ENCODE measurements at regions not wholly inside any gene's neighbourhood (a gene's known extent, or its start where the extent isn't known, plus 50 kb on each side); places are given as distances from the start of the nearest gene placed in this dataset.
A peak's percentile ranks its signal among the peaks of the same experiment; 100 is the strongest.

DNA sequence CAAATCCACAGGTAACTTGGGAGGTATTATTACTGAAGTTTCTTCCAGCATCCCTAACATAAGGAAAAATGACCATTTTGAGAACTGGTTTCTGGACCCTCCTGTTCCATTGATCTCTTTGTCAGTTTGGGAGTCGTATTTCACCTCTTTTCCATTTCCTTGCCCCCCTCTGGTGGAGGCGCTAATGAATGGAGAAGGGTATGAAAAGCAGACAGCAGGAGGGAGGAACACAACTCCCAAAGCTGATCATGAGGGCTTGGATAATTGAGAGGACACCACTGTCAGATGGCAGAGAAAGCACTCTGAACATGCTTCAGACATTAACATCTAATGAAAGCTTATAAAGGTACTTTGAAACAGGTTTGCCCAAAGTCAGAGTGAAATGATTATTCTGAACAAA lies 56.6 kb upstream of the TLK1 start:
- no peaks in the 10 kb centered on the region for H3K79me1 ChIP-seq (replicated peaks; ENCODE audit: low read length, poor library complexity, severe bottlenecking)
- H2BK120ac ChIP-seq (ENCODE audit: low read depth, low read length), result no peak overlapping the region
- no peak overlapping the region for H2BK5ac ChIP-seq (ENCODE audit: low read depth, low read length, poor library complexity, severe bottlenecking)
- no peaks in the 10 kb centered on the region for H3K36me3 ChIP-seq (ENCODE audit: control insufficient read depth in 1 of 2, insufficient read depth in 2 of 2, low read depth in 1 of 2, low read length in 2 of 2)
- no peak overlapping the region for H2BK15ac ChIP-seq (ENCODE audit: low read depth, poor library complexity, severe bottlenecking)
- H3K9me3 ChIP-seq (ENCODE audit: control insufficient read depth, low read length), result peaks cover 9% of the 10 kb centered on the region
- no peak overlapping the region for H2AFZ ChIP-seq (ENCODE audit: low read depth, low read length)
- H4K8ac ChIP-seq (ENCODE audit: low read length), result no peak overlapping the region
- WGBS, result no CpG with 5 or more reads among the region's 2 CpGs
- no peak overlapping the region for H4K91ac ChIP-seq (ENCODE audit: low read length)
- H3K4me2 ChIP-seq (ENCODE audit: low read length, poor library complexity, severe bottlenecking), result no peak overlapping the region
- H3K18ac ChIP-seq (ENCODE audit: low read depth in 1 of 2, low read length in 2 of 2), result no peak overlapping the region
- no peak for DNase-seq
- no peaks in the 10 kb centered on the region for H3K4me1 ChIP-seq (ENCODE audit: control insufficient read depth, insufficient read depth, low read depth, low read length)
- H3K27me3 ChIP-seq (ENCODE audit: control insufficient read depth in 1 of 2, insufficient read depth in 1 of 2, low read length in 2 of 2), result no peaks in the 10 kb centered on the region
- no peak overlapping the region for H2AK5ac ChIP-seq (ENCODE audit: low read length, severe bottlenecking)
- H3K9ac ChIP-seq (ENCODE audit: low read length), result no peak overlapping the region
- H3K27ac ChIP-seq (ENCODE audit: low read length, poor library complexity, severe bottlenecking), result no peak overlapping the region
- no peak overlapping the region for H3K14ac ChIP-seq (ENCODE audit: low read length in 2 of 2)
- no peak overlapping the region for H3K23ac ChIP-seq (ENCODE audit: low read length in 2 of 2)
- H3K4me3 ChIP-seq (ENCODE audit: insufficient read depth in 1 of 2, low read depth in 1 of 2, low read length in 2 of 2), result no peak overlapping the region
- H3K4ac ChIP-seq (ENCODE audit: low read depth in 1 of 2, low read length in 2 of 2), result no peak overlapping the region
- H2BK12ac ChIP-seq (ENCODE audit: low read length in 2 of 2), result no peak overlapping the region

DNA sequence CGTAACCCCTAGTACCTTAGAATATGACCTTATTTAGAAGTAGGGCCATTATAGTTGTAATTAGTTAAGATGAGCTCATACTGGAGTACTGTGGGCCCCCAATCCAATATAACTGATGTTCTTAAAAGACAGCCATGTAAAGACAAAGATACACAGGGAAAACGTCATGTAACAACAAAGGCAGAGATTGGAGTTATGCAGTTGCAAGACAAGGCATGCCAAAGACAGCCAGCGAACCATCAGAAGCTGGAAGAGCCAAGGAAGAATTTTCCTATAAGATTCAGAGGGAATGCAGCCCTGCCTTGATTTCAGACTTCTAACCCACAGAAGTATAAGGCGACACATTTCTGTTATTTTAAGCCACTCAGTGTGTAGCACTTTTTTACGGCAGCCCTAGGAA lies 55.9 kb upstream of the TLK1 start:
- Histone ChIP-seq H3K9ac (ENCODE audit: low read length) (no peak overlapping the region), H4K8ac (ENCODE audit: low read length) (no peak overlapping the region), H3K9me3 (ENCODE audit: control insufficient read depth, low read length) (peaks cover 9% of the 10 kb centered on the region), H3K4me2 (ENCODE audit: low read length, poor library complexity, severe bottlenecking) (no peak overlapping the region), H3K27me3 (ENCODE audit: control insufficient read depth in 1 of 2, insufficient read depth in 1 of 2, low read length in 2 of 2) (no peaks in the 10 kb centered on the region), H3K79me1 (replicated peaks; ENCODE audit: low read length, poor library complexity, severe bottlenecking) (no peaks in the 10 kb centered on the region), H3K4me3 (ENCODE audit: insufficient read depth in 1 of 2, low read depth in 1 of 2, low read length in 2 of 2) (no peak overlapping the region), H2BK5ac (ENCODE audit: low read depth, low read length, poor library complexity, severe bottlenecking) (no peak overlapping the region), H2AK5ac (ENCODE audit: low read length, severe bottlenecking) (no peak overlapping the region), H3K18ac (ENCODE audit: low read depth in 1 of 2, low read length in 2 of 2) (no peak overlapping the region), H2BK12ac (ENCODE audit: low read length in 2 of 2) (no peak overlapping the region), H3K23ac (ENCODE audit: low read length in 2 of 2) (no peak overlapping the region), H3K27ac (ENCODE audit: low read length, poor library complexity, severe bottlenecking) (no peak overlapping the region), H3K4ac (ENCODE audit: low read depth in 1 of 2, low read length in 2 of 2) (no peak overlapping the region), H3K36me3 (ENCODE audit: control insufficient read depth in 1 of 2, insufficient read depth in 2 of 2, low read depth in 1 of 2, low read length in 2 of 2) (no peaks in the 10 kb centered on the region), H4K91ac (ENCODE audit: low read length) (no peak overlapping the region), H2AFZ (ENCODE audit: low read depth, low read length) (no peak overlapping the region), H3K4me1 (ENCODE audit: control insufficient read depth, insufficient read depth, low read depth, low read length) (no peaks in the 10 kb centered on the region), H2BK120ac (ENCODE audit: low read depth, low read length) (no peak overlapping the region), H3K14ac (ENCODE audit: low read length in 2 of 2) (no peak overlapping the region), H2BK15ac (ENCODE audit: low read depth, poor library complexity, severe bottlenecking) (no peak overlapping the region)
- WGBS, result 84% methylated on average over 4 of the region's 5 CpGs
- no peak for DNase-seq

DNA sequence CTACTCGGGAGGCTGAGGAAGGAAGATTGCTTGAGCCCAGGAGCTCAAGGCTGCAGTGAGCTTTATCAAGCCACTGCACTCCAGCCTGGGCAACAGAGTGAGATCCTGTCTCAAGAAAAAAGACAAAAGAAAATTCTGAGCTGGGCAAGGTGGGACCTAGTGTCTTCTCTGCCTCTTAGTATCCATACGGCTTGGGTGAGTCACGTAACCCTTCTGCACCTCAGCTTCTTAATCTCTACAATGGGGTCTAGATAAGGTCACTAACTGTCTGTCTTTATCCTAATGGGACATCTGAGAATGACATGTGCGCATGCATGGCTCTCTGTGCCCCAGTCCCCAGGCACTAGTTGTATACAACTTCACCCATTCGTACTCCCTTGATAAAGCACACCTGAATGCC lies 53.4 kb upstream of the TLK1 start:
- Histone ChIP-seq H3K18ac (ENCODE audit: low read depth in 1 of 2, low read length in 2 of 2) (no peak overlapping the region), H3K4me3 (ENCODE audit: insufficient read depth in 1 of 2, low read depth in 1 of 2, low read length in 2 of 2) (no peak overlapping the region), H2BK120ac (ENCODE audit: low read depth, low read length) (no peak overlapping the region), H3K79me1 (replicated peaks; ENCODE audit: low read length, poor library complexity, severe bottlenecking) (no peaks in the 10 kb centered on the region), H3K4me1 (ENCODE audit: control insufficient read depth, insufficient read depth, low read depth, low read length) (no peaks in the 10 kb centered on the region), H2BK12ac (ENCODE audit: low read length in 2 of 2) (no peak overlapping the region), H2AFZ (ENCODE audit: low read depth, low read length) (no peak overlapping the region), H3K27ac (ENCODE audit: low read length, poor library complexity, severe bottlenecking) (no peak overlapping the region), H2BK15ac (ENCODE audit: low read depth, poor library complexity, severe bottlenecking) (no peak overlapping the region), H3K4ac (ENCODE audit: low read depth in 1 of 2, low read length in 2 of 2) (no peak overlapping the region), H3K36me3 (ENCODE audit: control insufficient read depth in 1 of 2, insufficient read depth in 2 of 2, low read depth in 1 of 2, low read length in 2 of 2) (no peaks in the 10 kb centered on the region), H2BK5ac (ENCODE audit: low read depth, low read length, poor library complexity, severe bottlenecking) (no peak overlapping the region), H2AK5ac (ENCODE audit: low read length, severe bottlenecking) (no peak overlapping the region), H3K9ac (ENCODE audit: low read length) (no peak overlapping the region), H4K91ac (ENCODE audit: low read length) (no peak overlapping the region), H3K14ac (ENCODE audit: low read length in 2 of 2) (no peak overlapping the region), H3K4me2 (ENCODE audit: low read length, poor library complexity, severe bottlenecking) (no peak overlapping the region), H3K23ac (ENCODE audit: low read length in 2 of 2) (no peak overlapping the region), H4K8ac (ENCODE audit: low read length) (no peak overlapping the region), H3K27me3 (ENCODE audit: control insufficient read depth in 1 of 2, insufficient read depth in 1 of 2, low read length in 2 of 2) (peaks cover 0 to 6% of the 10 kb centered on the region in 2 experiments), H3K9me3 (ENCODE audit: control insufficient read depth, low read length) (peaks cover 7% of the 10 kb centered on the region)
- DNase-seq, result no peak
- 98% methylated on average over 5 of the region's 5 CpGs for WGBS

DNA sequence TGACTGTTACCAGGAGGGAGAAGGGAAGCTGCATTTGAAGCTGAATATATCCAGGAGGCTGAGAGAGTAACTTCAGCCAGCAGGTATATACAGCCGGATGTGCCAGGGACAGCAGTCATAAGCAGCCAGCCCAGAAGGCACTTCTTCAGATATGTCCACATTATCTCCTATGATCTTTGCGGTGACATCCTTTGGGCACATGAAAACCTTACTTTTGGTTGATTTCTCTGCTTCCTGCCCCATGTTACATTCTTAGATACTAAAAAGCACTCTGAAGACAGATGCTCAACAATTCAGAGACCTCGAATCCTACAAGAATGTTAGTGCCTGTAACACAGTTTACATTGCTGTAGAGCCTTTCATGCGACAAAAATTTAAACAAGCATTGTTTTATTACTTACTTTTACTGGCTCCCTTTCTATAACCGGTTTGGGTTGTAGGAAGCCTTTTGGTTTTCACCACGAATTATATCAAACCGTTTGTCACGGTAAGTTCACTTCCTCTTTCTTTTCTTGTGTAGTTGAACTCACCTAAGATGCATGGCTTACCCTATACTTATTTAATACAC lies 50.3 kb upstream of the TLK1 start:
- H3K4me3 ChIP-seq (ENCODE audit: insufficient read depth in 1 of 2, low read depth in 1 of 2, low read length in 2 of 2), result no peak overlapping the region
- peaks cover 0 to 6% of the 10 kb centered on the region in 2 experiments for H3K27me3 ChIP-seq (ENCODE audit: control insufficient read depth in 1 of 2, insufficient read depth in 1 of 2, low read length in 2 of 2)
- H3K4ac ChIP-seq (ENCODE audit: low read depth in 1 of 2, low read length in 2 of 2), result no peak overlapping the region
- H3K14ac ChIP-seq (ENCODE audit: low read length in 2 of 2), result no peak overlapping the region
- H2AK5ac ChIP-seq (ENCODE audit: low read length, severe bottlenecking), result no peak overlapping the region
- H3K18ac ChIP-seq (ENCODE audit: low read depth in 1 of 2, low read length in 2 of 2), result no peak overlapping the region
- H2AFZ ChIP-seq (ENCODE audit: low read depth, low read length), result no peak overlapping the region
- no peak overlapping the region for H3K27ac ChIP-seq (ENCODE audit: low read length, poor library complexity, severe bottlenecking)
- no peak overlapping the region for H4K91ac ChIP-seq (ENCODE audit: low read length)
- H4K8ac ChIP-seq (ENCODE audit: low read length), result no peak overlapping the region
- no peak overlapping the region for H2BK12ac ChIP-seq (ENCODE audit: low read length in 2 of 2)
- H3K23ac ChIP-seq (ENCODE audit: low read length in 2 of 2), result no peak overlapping the region
- DNase-seq, result peak; percentile 12
- H3K4me2 ChIP-seq (ENCODE audit: low read length, poor library complexity, severe bottlenecking), result no peak overlapping the region
- H2BK120ac ChIP-seq (ENCODE audit: low read depth, low read length), result no peak overlapping the region
- no peak overlapping the region for H2BK15ac ChIP-seq (ENCODE audit: low read depth, poor library complexity, severe bottlenecking)
- peaks cover 6% of the 10 kb centered on the region for H3K9me3 ChIP-seq (ENCODE audit: control insufficient read depth, low read length)
- no peaks in the 10 kb centered on the region for H3K4me1 ChIP-seq (ENCODE audit: control insufficient read depth, insufficient read depth, low read depth, low read length)
- no peaks in the 10 kb centered on the region for H3K79me1 ChIP-seq (replicated peaks; ENCODE audit: low read length, poor library complexity, severe bottlenecking)
- H3K36me3 ChIP-seq (ENCODE audit: control insufficient read depth in 1 of 2, insufficient read depth in 2 of 2, low read depth in 1 of 2, low read length in 2 of 2), result no peaks in the 10 kb centered on the region
- H2BK5ac ChIP-seq (ENCODE audit: low read depth, low read length, poor library complexity, severe bottlenecking), result no peak overlapping the region
- 74% methylated on average over 6 of the region's 8 CpGs for WGBS
- H3K9ac ChIP-seq (ENCODE audit: low read length), result no peak overlapping the region

Measured in mesenchymal stem cell (in vitro differentiated cells and primary cell).